Fibroblast of pulmonary artery (primary cell): ENCODE measurements at regions not wholly inside any gene's neighbourhood (a gene's known extent, or its start where the extent isn't known, plus 50 kb on each side); places are given as distances from the start of the nearest gene placed in this dataset.

ENCODE experiments used
- DNase-seq: peaks from one replicate; pipeline ENCODE4 v3.0.0-alpha.2; 2010; ENCODE audit warnings: low read depth
- H3K4me3 ChIP-seq: replicated peaks from 2 replicates; pipeline ENCODE4 v1.5.1; 2011; ENCODE audit warnings: low read depth, mild to moderate bottlenecking, control low read depth, low read length, moderate library complexity
- TF ChIP-seq, protein P1 (sequence below): IDR thresholded peaks from 2 replicates; pipeline ENCODE4 v1.5.1; 2011; ENCODE audit warnings: mild to moderate bottlenecking, control low read depth, low read length, inconsistent platforms; ENCODE audit errors: missing control alignments

DNA sequence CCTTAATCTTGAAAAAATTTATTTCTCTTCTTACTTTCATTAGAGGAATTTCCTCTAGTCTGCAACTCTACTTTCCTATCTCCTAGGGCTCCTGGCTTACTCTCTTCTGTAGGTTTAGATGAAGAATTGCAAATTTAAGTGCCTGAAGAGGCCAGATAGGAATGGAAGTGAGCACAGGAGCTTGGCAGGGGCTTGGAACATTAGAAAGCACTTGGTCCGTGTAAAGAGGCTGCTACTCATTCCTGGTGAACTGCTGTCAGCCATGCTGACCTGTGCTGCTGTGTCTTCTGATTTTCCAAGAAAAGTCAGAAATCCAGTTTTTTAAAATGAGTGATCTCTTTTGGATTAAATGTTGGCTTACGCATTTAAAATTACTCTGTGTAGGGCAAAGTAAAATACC, 210.9 kb upstream of the CLINT1 start:
- TF ChIP-seq, protein P1, sequence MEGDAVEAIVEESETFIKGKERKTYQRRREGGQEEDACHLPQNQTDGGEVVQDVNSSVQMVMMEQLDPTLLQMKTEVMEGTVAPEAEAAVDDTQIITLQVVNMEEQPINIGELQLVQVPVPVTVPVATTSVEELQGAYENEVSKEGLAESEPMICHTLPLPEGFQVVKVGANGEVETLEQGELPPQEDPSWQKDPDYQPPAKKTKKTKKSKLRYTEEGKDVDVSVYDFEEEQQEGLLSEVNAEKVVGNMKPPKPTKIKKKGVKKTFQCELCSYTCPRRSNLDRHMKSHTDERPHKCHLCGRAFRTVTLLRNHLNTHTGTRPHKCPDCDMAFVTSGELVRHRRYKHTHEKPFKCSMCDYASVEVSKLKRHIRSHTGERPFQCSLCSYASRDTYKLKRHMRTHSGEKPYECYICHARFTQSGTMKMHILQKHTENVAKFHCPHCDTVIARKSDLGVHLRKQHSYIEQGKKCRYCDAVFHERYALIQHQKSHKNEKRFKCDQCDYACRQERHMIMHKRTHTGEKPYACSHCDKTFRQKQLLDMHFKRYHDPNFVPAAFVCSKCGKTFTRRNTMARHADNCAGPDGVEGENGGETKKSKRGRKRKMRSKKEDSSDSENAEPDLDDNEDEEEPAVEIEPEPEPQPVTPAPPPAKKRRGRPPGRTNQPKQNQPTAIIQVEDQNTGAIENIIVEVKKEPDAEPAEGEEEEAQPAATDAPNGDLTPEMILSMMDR, result no peak
- no peak overlapping the region for H3K4me3 ChIP-seq
- DNase-seq, result no peak

DNA sequence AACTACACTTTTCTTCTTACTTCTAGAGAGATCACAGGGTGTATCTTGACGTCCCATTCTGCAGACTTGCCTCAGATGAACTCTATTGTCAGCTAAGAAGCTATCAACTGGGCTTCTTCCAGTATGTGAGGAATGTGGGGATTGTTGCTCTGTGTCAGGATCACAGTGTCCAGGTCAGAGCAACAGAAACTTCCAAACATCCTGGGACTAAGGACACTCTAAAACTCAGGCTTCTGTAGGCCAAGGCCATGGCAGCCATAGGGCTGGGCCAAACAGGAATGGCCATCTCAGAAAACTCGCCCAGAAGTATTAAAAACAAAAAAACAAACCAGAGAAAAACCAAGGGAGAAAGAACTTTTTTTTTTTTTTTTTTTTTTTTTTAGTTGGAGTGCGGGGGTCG, 210.0 kb upstream of the CLINT1 start:
- DNase-seq, result no peak
- no peak overlapping the region for H3K4me3 ChIP-seq
- TF ChIP-seq, protein P1, result no peak

DNA sequence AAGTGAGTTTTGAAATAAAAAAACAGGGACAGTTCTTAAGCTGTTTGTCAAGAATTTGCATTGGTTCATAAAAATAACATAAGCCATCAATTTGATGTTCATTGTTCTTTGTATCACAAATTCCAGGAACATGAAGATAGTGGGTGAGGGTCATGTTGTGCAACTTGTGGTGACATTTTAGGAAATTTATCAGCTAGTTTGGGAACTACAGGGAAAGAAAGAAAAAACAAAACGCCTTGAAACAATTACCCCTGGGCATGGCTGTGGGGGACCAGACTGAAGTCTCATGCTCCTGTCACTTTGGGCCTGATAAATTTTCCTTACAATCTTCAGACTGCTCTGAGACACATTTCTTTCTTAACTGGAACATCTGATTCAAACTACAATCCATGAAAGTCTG, 207.1 kb upstream of the CLINT1 start:
- no peak for DNase-seq
- no peak overlapping the region for H3K4me3 ChIP-seq
- TF ChIP-seq, protein P1, result no peak

DNA sequence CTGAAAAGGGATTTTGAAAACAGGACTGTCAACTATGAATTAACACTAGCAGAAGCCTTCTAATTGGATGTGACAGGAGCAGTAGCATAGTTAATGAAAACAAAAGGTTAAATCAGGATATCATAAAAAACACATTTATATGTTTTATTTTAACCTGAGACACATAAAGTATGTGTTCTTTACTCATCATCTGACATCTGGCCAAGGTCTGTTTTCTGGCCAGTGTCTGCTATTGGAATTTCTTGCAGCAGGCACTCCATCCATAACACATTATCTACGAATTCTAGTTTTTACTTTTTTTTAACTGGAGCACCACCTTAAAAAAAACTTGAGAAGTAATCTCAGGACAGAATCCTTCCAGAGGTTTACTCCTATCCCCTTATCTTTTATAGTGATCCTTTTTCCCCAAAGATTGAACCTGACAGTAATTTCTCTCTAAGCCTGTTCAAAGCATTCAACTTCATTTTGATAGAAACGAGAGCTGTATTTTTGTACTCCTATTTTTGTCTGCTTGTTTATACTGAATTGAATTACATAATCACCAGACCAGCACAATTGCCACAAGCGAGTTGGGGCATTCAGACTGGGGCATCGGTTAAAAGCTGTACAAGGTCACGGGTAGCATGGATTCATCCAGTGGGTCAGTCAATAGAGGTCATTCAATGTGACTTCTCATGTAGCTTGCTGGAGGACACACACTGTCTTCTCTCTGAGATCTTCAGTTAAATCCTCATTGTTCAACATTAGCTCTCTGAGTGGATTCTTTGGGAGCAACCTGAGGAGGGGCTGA, 205.6 kb upstream of the CLINT1 start:
- H3K4me3 ChIP-seq, result no peak overlapping the region
- DNase-seq, result no peak
- TF ChIP-seq, protein P1, result no peak

DNA sequence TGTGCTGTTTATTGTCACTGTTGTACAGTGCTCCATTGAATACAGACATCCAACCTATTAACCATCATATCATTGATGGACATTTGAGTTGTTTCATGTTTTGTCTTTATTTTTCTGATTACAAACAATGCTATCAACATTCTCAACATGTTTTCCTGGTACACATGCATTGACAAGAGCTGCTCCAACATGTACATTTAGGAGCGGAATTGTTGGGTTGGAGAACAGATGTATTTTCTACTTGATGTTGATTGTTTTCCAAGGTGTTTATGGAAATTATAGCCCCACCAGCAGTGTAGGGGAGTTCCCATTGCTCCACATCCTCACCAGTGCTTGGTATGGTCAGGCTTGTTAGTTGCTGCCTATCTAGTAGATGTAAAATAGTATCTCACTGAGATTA, 204.1 kb upstream of the CLINT1 start:
- DNase-seq, result no peak
- TF ChIP-seq, protein P1, result no peak
- no peak overlapping the region for H3K4me3 ChIP-seq

DNA sequence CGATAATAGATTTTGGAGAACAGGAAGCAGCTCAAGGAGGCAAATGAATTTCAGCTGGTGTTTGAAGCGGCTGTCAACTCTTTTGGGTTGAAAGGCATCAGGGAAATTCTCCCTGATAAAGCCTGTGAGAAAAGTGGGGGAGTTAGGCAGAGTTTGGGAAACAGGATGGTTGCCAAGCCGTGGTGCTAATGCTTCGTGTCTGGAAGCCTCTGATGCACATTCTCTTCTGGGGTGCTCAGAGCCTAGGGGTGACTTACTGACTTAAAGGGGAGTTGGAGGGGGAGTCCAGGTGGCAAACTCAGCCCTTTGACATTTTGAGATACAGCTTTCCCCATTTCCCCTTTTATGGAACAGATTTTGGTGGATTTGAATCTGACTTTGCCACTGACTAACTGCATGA, 202.5 kb upstream of the CLINT1 start:
- no peak for DNase-seq
- TF ChIP-seq, protein P1, result no peak
- H3K4me3 ChIP-seq, result no peak overlapping the region

DNA sequence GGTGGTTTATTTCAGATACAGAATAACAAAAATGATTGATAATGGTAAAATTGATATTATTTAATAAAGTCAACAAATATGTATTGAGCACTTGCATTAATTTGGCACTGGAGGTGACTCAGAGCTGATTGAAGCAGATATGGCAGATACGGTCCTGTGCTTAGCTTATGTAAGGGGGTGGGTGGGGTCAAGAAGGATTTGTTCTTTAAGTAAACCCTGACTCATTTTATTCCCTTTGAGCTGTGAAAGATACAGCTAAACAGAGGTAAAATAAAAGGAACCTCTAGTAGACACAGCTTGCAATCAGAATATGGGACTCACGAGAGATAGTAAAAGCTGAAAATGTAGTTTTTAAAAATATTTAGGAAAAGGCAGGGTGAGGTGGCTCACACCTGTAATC, 201.3 kb upstream of the CLINT1 start:
- H3K4me3 ChIP-seq, result no peak overlapping the region
- TF ChIP-seq, protein P1, result no peak
- no peak for DNase-seq
